Suprapubic skin (tissue), 4 donors: ENCODE measurements at regions not wholly inside any gene's neighbourhood (a gene's known extent, or its start where the extent isn't known, plus 50 kb on each side); places are given as distances from the start of the nearest gene placed in this dataset.

Experiments used
- DNase-seq, 2 donors: peaks; one replicate each; pipeline ENCODE4 v3.0.0-alpha.2; 2019; ENCODE audit warnings: low spot score in 2 of 2
- H3K27ac ChIP-seq: fragments of 200-600 bp; sonication (generic); one replicate; pipeline ENCODE4 v1.5.1; 2019
- H3K27me3 ChIP-seq: fragments of 200-600 bp; sonication (generic); one replicate; pipeline ENCODE4 v1.5.1; 2019
- H3K36me3 ChIP-seq: fragments of 200-600 bp; sonication (generic); one replicate; pipeline ENCODE4 v1.5.1; 2019
- H3K4me1 ChIP-seq: fragments of 200-600 bp; sonication (generic); one replicate; pipeline ENCODE4 v1.5.1; 2019
- H3K4me3 ChIP-seq: fragments of 200-600 bp; sonication (generic); one replicate; pipeline ENCODE4 v1.5.1; 2019; ENCODE audit warnings: mild to moderate bottlenecking
- H3K9me3 ChIP-seq: fragments of 200-600 bp; sonication (generic); one replicate; pipeline ENCODE4 v1.5.1; 2019
- CTCF ChIP-seq, 2 donors: fragments of 200-600 bp in 1 of 2; fragments of 450-650 bp in 1 of 2; sonication (generic) in 1 of 2; IDR thresholded peaks; one replicate each; pipeline ENCODE4 v1.5.1; 2016 to 2019; ENCODE audit warnings: antibody characterized with exemption in 2 of 2, mild to moderate bottlenecking in 1 of 2, moderate library complexity in 1 of 2
- EP300 ChIP-seq: sonication (generic); formaldehyde crosslinking; IDR thresholded peaks from one replicate; pipeline ENCODE4 v1.6.1; 2017; ENCODE audit warnings: antibody characterized with exemption
- POLR2A ChIP-seq, 2 donors: fragments of 450-650 bp; IDR thresholded peaks; one replicate each; pipeline ENCODE4 v1.6.1; 2017; ENCODE audit warnings: antibody characterized with exemption in 2 of 2, mild to moderate bottlenecking in 2 of 2, moderate library complexity in 2 of 2
- POLR2AphosphoS5 ChIP-seq, 3 donors: sonication (generic); formaldehyde crosslinking; IDR thresholded peaks; one replicate each; pipeline ENCODE4 v1.6.1; 2017; ENCODE audit warnings: antibody characterized with exemption in 3 of 3
- WGBS: methylation state at CpG from one replicate; pipeline ENCODE4 v1.1.5; 2018; 5-methylcytosine and 5-hydroxymethylcytosine counted together

GRCh38 chr17:15038656-15039055 lies 226.5 kb downstream of the PMP22 start:
- Histone ChIP-seq H3K36me3 (no peaks in the 10 kb centered on the region), H3K9me3 (peaks cover 2% of the 10 kb centered on the region), H3K4me3 (no peak overlapping the region), H3K4me1 (peaks cover 16% of the 10 kb centered on the region), H3K27me3 (peaks cover 5% of the 10 kb centered on the region), H3K27ac (no peak overlapping the region)
- no peak for DNase-seq
- 16% methylated on average over 5 of the region's 5 CpGs for WGBS
- no peak for TF ChIP-seq POLR2A (IDR thresholded peaks at IDR 0.05)
- no peak for TF ChIP-seq POLR2AphosphoS5 (IDR thresholded peaks at IDR 0.05)
- no peak for TF ChIP-seq EP300
- no peak for TF ChIP-seq CTCF (IDR thresholded peaks at IDR 0.05)

GRCh38 chr17:15036238-15036637 lies 228.9 kb downstream of the PMP22 start:
- Histone ChIP-seq H3K9me3 (peaks cover 2% of the 10 kb centered on the region), H3K27ac (no peak overlapping the region), H3K36me3 (no peaks in the 10 kb centered on the region), H3K4me3 (no peak overlapping the region), H3K4me1 (peaks cover 16% of the 10 kb centered on the region), H3K27me3 (peaks cover 5% of the 10 kb centered on the region)
- TF ChIP-seq EP300 (no peak), POLR2A (IDR thresholded peaks at IDR 0.05) (no peak), CTCF (IDR thresholded peaks at IDR 0.05) (no peak)
- no peak for DNase-seq
- WGBS: 80% methylated on average over 7 of the region's 8 CpGs

GRCh38 chr17:15031975-15032374 lies 233.2 kb downstream of the PMP22 start:
- Histone ChIP-seq H3K4me1 (no peaks in the 10 kb centered on the region), H3K4me3 (no peak overlapping the region), H3K27ac (no peak overlapping the region), H3K27me3 (peaks cover 5% of the 10 kb centered on the region), H3K36me3 (no peaks in the 10 kb centered on the region), H3K9me3 (peaks cover 2% of the 10 kb centered on the region)
- TF ChIP-seq EP300 (no peak), POLR2AphosphoS5 (IDR thresholded peaks at IDR 0.05) (no peak), POLR2A (IDR thresholded peaks at IDR 0.05) (no peak), CTCF (IDR thresholded peaks at IDR 0.05) (no peak)
- DNase-seq: no peak
- 65% methylated on average over 3 of the region's 3 CpGs for WGBS

GRCh38 chr17:15029469-15029868 lies 235.7 kb downstream of the PMP22 start:
- no peak for TF ChIP-seq EP300
- TF ChIP-seq CTCF (IDR thresholded peaks at IDR 0.05): no peak
- TF ChIP-seq POLR2AphosphoS5 (IDR thresholded peaks at IDR 0.05): no peak
- no peak for TF ChIP-seq POLR2A (IDR thresholded peaks at IDR 0.05)
- Histone ChIP-seq H3K4me3 (no peak overlapping the region), H3K4me1 (no peaks in the 10 kb centered on the region), H3K36me3 (no peaks in the 10 kb centered on the region), H3K9me3 (peaks cover 2% of the 10 kb centered on the region), H3K27ac (no peak overlapping the region), H3K27me3 (no peaks in the 10 kb centered on the region)
- DNase-seq: no peak
- 83% methylated on average over 1 of the region's 1 CpG for WGBS

- Histone ChIP-seq H3K9me3 (no peaks in the 10 kb centered on the region), H3K27ac (no peak overlapping the region), H3K4me1 (no peaks in the 10 kb centered on the region), H3K4me3 (no peak overlapping the region), H3K36me3 (no peaks in the 10 kb centered on the region), H3K27me3 (no peaks in the 10 kb centered on the region)
- TF ChIP-seq EP300: no peak
- WGBS: 96% methylated on average over 1 of the region's 1 CpG
- DNase-seq: no peak
These were observed 237.3 kb downstream of the PMP22 start for GRCh38 chr17:15027853-15028252.

- Histone ChIP-seq H3K36me3 (no peaks in the 10 kb centered on the region), H3K9me3 (peaks cover 6% of the 10 kb centered on the region), H3K4me1 (no peaks in the 10 kb centered on the region), H3K27ac (no peak overlapping the region), H3K27me3 (no peaks in the 10 kb centered on the region), H3K4me3 (no peak overlapping the region)
- WGBS: 52% methylated on average over 2 of the region's 2 CpGs
- TF ChIP-seq CTCF (IDR thresholded peaks at IDR 0.05): no peak
- no peak for TF ChIP-seq EP300
- TF ChIP-seq POLR2A (IDR thresholded peaks at IDR 0.05): no peak
- TF ChIP-seq POLR2AphosphoS5 (IDR thresholded peaks at IDR 0.05): no peak
- DNase-seq: no peak
These were observed 239.0 kb downstream of the PMP22 start for GRCh38 chr17:15026088-15026487.
